B cell (primary cell): ENCODE measurements at regions not wholly inside any gene's neighbourhood (a gene's known extent, or its start where the extent isn't known, plus 50 kb on each side); places are given as distances from the start of the nearest gene placed in this dataset.

Source experiments
- ATAC-seq: fragments of 200-7000 bp; cut with Tn5 transposase; one replicate; pipeline ENCODE4 v1.10.0; 2021; ENCODE audit warnings: low read depth, mild to moderate bottlenecking, moderate number of reproducible peaks, moderate library complexity
- CTCF ChIA-PET: fragments of 350-600 bp; sonication (Branson Sonifier 250); formaldehyde crosslinking; loops from one replicate; lab custom pipeline; 2021; ENCODE audit warnings: antibody characterized with exemption, inconsistent platforms; lab: Charles Lee
- POLR2A ChIA-PET: fragments of 350-600 bp; sonication (Branson Sonifier 250); formaldehyde crosslinking; loops from one replicate; lab custom pipeline; 2021; ENCODE audit warnings: antibody characterized with exemption; lab: Charles Lee
- DNase-seq: peaks from one replicate; pipeline ENCODE4 v3.0.0; 2013
- H2AFZ ChIP-seq: 2 replicates; pipeline ENCODE4 v1.6.1; 2012; ENCODE audit warnings: mild to moderate bottlenecking, low read depth, low read length; ENCODE audit not compliant: insufficient read depth, poor library complexity, severe bottlenecking
- H3K27ac ChIP-seq, 2 donors: 1 replicate in 1 of 2; 2 replicates in 1 of 2; pipeline ENCODE4 v1.5.1; 2012 to 2013; ENCODE audit warnings: low read length in 2 of 2, mild to moderate bottlenecking in 2 of 2, moderate library complexity in 1 of 2
- H3K27me3 ChIP-seq, 4 experiments: fragments of 200-600 bp in 1 of 4; sonication (generic) in 1 of 4; replicated peaks in 1 of 4; 1 replicate in 2 of 4; 2 replicates in 2 of 4; pipeline versions ENCODE4 v1.6.1 to v1.7.0; 2013 to 2016; ENCODE audit warnings: low read length in 3 of 4, mild to moderate bottlenecking in 2 of 4, mixed read lengths in 1 of 4, moderate library complexity in 1 of 4; ENCODE audit not compliant: insufficient read depth in 4 of 4, control insufficient read depth in 3 of 4; ENCODE audit errors: control extremely low read depth in 1 of 4
- H3K36me3 ChIP-seq, 2 experiments: replicated peaks in 1 of 2; 1 replicate in 1 of 2; 2 replicates in 1 of 2; pipeline versions ENCODE4 v1.6.1 to v1.7.1; 2013; ENCODE audit warnings: low read length in 1 of 2; ENCODE audit not compliant: insufficient read depth in 2 of 2, control insufficient read depth in 1 of 2; ENCODE audit errors: control extremely low read depth in 1 of 2, extremely low read depth in 1 of 2
- H3K4me1 ChIP-seq, 2 donors: fragments of 200-600 bp in 1 of 2; sonication (generic) in 1 of 2; 1 replicate in 1 of 2; 2 replicates in 1 of 2; pipeline versions ENCODE4 v1.5.1 to v1.6.1; 2013 to 2017; ENCODE audit warnings: low read length in 2 of 2; ENCODE audit not compliant: control insufficient read depth in 2 of 2, insufficient read depth in 2 of 2
- H3K4me2 ChIP-seq: replicated peaks from 2 replicates; pipeline ENCODE3; 2012; ENCODE audit warnings: mild to moderate bottlenecking, low read depth, low read length; ENCODE audit not compliant: poor library complexity, severe bottlenecking
- H3K4me3 ChIP-seq, 5 experiments: fragments of 200-600 bp in 1 of 5; sonication (generic) in 1 of 5; 1 replicate in 3 of 5; 2 replicates in 2 of 5; pipeline versions ENCODE4 v1.5.1 to v1.7.0; 2011 to 2016; ENCODE audit warnings: low read length in 4 of 5, mild to moderate bottlenecking in 4 of 5, low read depth in 2 of 5, control low read depth in 1 of 5, moderate library complexity in 1 of 5; ENCODE audit not compliant: insufficient read depth in 1 of 5; ENCODE audit errors: control extremely low read depth in 1 of 5, extremely low read depth in 1 of 5
- H3K79me2 ChIP-seq: fragments of 200-600 bp; sonication (generic); one replicate; pipeline ENCODE4 v1.6.0; 2016; ENCODE audit warnings: low read length; ENCODE audit not compliant: control insufficient read depth, insufficient read depth
- H3K9ac ChIP-seq: fragments of 200-600 bp; sonication (generic); 2 replicates; pipeline ENCODE4 v1.6.1; 2017; ENCODE audit warnings: mild to moderate bottlenecking, low read length, moderate library complexity
- H3K9me3 ChIP-seq, 3 donors: one replicate each; pipeline versions ENCODE4 v1.6.1 to v1.7.1; 2013; ENCODE audit warnings: low read length in 2 of 3; ENCODE audit not compliant: control insufficient read depth in 2 of 3, insufficient read depth in 1 of 3; ENCODE audit errors: control extremely low read depth in 1 of 3
- H4K20me1 ChIP-seq: 2 replicates; pipeline ENCODE4 v1.6.0; 2012; ENCODE audit warnings: mild to moderate bottlenecking, low read length; ENCODE audit not compliant: insufficient read depth, control insufficient read depth, poor library complexity, severe bottlenecking
- H3K27ac Mint-ChIP-seq: one replicate; pipeline ENCODE4 v1.8.0; 2021; ENCODE audit warnings: mixed read lengths
- H3K27me3 Mint-ChIP-seq: one replicate; pipeline ENCODE4 v1.8.0; 2021; ENCODE audit warnings: mixed read lengths
- H3K4me1 Mint-ChIP-seq: one replicate; pipeline ENCODE4 v1.8.0; 2021; ENCODE audit warnings: mixed read lengths
- H3K4me3 Mint-ChIP-seq: one replicate; pipeline ENCODE4 v1.8.0; 2021; ENCODE audit warnings: mixed read lengths
- H3K9me3 Mint-ChIP-seq: one replicate; pipeline ENCODE4 v1.8.0; 2022; ENCODE audit warnings: mixed read lengths; ENCODE audit not compliant: insufficient read depth
- EZH2 ChIP-seq: IDR thresholded peaks from 2 replicates; pipeline ENCODE4 v1.6.1; 2012; ENCODE audit warnings: borderline replicate concordance, low read depth, mild to moderate bottlenecking, moderate library complexity, low read length; ENCODE audit not compliant: insufficient read depth, poor library complexity, severe bottlenecking
- WGBS: methylation state at CpG from one replicate; pipeline ENCODE4 v1.1.5; 2013; ENCODE audit warnings: missing lambda C conversion rate; ENCODE audit not compliant: insufficient coverage; 5-methylcytosine and 5-hydroxymethylcytosine counted together
- intact Hi-C: fragments of 100-400 bp; cut with micrococcal nuclease; formaldehyde crosslinking; loops from one replicate; pipeline ENCODE4 v1.10.0; 2022
- TF ChIP-seq, protein P1 (sequence below): fragments of 200-600 bp; IDR thresholded peaks from one replicate; pipeline ENCODE4 v1.8.0; 2022; ENCODE audit warnings: antibody characterized with exemption, mild to moderate bottlenecking

DNA sequence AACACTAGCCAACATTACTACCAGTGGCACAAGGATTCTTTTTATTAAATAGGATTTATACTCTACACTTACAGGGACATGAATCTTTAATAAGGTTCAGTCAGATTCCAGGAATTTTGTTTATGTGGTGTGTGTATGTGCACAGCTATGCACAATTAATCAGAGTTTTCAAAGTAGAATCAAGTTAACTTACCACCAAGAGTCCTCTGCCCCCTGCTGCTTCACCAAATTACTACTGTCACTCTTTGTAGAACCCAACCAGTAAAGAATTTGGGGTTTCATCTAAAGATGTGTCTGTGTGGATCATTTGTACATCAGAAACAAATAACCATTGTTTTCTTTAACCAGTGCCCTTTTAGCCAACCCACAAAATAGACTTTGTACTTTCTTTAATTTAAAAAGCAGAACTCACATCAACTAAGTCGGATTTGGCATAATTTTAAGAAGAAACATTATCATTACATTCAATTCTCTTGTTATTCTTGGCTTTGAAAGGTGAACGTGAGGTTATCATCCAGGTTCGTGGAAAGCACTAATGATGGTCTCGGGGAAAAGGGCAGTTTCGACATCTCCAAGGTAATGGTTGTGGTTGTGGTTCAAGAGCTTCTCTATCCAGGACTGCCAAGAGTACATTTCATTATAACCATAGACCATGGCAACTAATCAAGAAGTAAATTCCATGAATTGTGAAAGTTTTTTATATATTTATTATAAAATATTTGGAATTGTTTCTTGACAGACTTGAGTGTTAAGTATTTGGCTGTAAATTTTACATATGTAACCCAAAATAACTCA lies 514.3 kb upstream of the ID4 start:
- H3K27ac ChIP-seq, result no peak overlapping the region
- no peaks in the 10 kb centered on the region for H3K79me2 ChIP-seq
- Mint-ChIP-seq H3K27ac (no peak overlapping the region), H3K4me3 (no peak overlapping the region), H3K4me1 (no peaks in the 10 kb centered on the region), H3K27me3 (no peaks in the 10 kb centered on the region), H3K9me3 (peaks cover 4% of the 10 kb centered on the region)
- intact Hi-C loops, result no loop called here
- no peak overlapping the region for H3K9ac ChIP-seq
- H3K27me3 ChIP-seq, result no peaks in the 10 kb centered on the region
- ChIA-PET POLR2A (no interaction called here), CTCF (no interaction called here)
- peaks cover 0 to 4% (median 0%) of the 10 kb centered on the region in 3 donors for H3K9me3 ChIP-seq
- no CpG with 5 or more reads among the region's 5 CpGs for WGBS
- H2AFZ ChIP-seq, result no peak overlapping the region
- H3K4me3 ChIP-seq, result no peak overlapping the region
- TF ChIP-seq, protein P1, sequence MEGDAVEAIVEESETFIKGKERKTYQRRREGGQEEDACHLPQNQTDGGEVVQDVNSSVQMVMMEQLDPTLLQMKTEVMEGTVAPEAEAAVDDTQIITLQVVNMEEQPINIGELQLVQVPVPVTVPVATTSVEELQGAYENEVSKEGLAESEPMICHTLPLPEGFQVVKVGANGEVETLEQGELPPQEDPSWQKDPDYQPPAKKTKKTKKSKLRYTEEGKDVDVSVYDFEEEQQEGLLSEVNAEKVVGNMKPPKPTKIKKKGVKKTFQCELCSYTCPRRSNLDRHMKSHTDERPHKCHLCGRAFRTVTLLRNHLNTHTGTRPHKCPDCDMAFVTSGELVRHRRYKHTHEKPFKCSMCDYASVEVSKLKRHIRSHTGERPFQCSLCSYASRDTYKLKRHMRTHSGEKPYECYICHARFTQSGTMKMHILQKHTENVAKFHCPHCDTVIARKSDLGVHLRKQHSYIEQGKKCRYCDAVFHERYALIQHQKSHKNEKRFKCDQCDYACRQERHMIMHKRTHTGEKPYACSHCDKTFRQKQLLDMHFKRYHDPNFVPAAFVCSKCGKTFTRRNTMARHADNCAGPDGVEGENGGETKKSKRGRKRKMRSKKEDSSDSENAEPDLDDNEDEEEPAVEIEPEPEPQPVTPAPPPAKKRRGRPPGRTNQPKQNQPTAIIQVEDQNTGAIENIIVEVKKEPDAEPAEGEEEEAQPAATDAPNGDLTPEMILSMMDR, result no peak
- TF ChIP-seq EZH2, result no peak
- H4K20me1 ChIP-seq, result no peaks in the 10 kb centered on the region
- DNase-seq (no peak), ATAC-seq (no peak)
- H3K4me2 ChIP-seq, result no peak overlapping the region
- H3K4me1 ChIP-seq, result no peaks in the 10 kb centered on the region
- no peaks in the 10 kb centered on the region for H3K36me3 ChIP-seq

DNA sequence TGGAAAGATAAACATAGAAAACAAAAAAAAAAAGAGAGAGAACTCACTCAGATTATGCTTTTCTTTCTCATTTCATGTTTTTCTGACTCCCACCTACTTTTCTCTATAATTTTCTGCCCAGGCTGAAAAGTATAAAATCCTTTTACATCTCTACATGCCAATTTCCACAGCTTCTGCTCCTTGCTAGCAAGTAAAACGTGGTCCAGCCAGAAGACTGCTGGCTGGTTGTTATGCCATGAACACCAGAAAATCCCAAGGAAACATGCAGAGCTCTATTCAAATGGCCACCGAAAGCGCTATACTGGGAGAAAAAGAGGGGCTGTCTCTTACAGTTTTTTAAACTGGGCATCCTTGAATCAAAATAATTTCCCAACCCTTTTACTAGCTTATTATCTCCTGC lies 512.8 kb upstream of the ID4 start:
- Histone ChIP-seq H3K4me1 (no peaks in the 10 kb centered on the region), H3K9me3 (no peaks in the 10 kb centered on the region), H3K4me3 (no peak overlapping the region), H3K27ac (no peak overlapping the region), H3K36me3 (no peaks in the 10 kb centered on the region), H4K20me1 (no peaks in the 10 kb centered on the region), H2AFZ (no peak overlapping the region), H3K4me2 (no peak overlapping the region), H3K79me2 (no peaks in the 10 kb centered on the region), H3K9ac (no peak overlapping the region), H3K27me3 (no peaks in the 10 kb centered on the region)
- DNase-seq (no peak), ATAC-seq (no peak)
- H3K4me3 Mint-ChIP-seq, result no peak overlapping the region
- CTCF ChIA-PET, result no interaction called here
- H3K9me3 Mint-ChIP-seq, result peaks cover 4% of the 10 kb centered on the region
- no peaks in the 10 kb centered on the region for H3K4me1 Mint-ChIP-seq
- H3K27me3 Mint-ChIP-seq, result no peaks in the 10 kb centered on the region
- TF ChIP-seq, protein P1, result no peak
- no peak for TF ChIP-seq EZH2
- WGBS, result no CpG with 5 or more reads among the region's 3 CpGs
- POLR2A ChIA-PET, result no interaction called here
- intact Hi-C loops, result no loop called here
- H3K27ac Mint-ChIP-seq, result no peak overlapping the region
